GM12872 (cell line): ENCODE measurements at regions not wholly inside any gene's neighbourhood (a gene's known extent, or its start where the extent isn't known, plus 50 kb on each side); places are given as distances from the start of the nearest gene placed in this dataset.
A peak's percentile ranks its signal among the peaks of the same experiment; 100 is the strongest.

Experiments used
- TF ChIP-seq, protein P1 (sequence below): IDR thresholded peaks from 3 replicates; pipeline ENCODE4 v1.5.1; 2011; ENCODE audit warnings: low read depth, mild to moderate bottlenecking, low read length, moderate library complexity; ENCODE audit not compliant: insufficient read depth

DNA sequence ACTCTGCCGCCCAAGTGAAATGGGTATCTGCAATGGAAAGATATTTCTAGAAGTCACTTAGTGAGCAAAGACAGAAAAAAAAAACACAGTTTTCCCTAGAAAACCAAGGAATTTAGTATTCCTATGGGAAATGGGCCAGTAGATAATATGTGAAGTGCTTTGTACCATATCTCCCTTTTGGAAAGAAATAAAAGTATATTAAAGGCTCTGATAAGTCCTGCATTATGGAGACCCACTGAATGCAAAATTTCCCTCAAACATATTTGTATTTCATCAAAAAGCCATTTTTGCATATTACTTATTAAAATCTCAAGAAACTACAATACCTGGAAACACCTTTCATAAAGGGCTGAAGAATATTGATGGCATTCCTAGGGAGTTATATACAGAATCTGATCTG, 51.6 kb upstream of the DYNLRB2 start:
- TF ChIP-seq, protein P1, sequence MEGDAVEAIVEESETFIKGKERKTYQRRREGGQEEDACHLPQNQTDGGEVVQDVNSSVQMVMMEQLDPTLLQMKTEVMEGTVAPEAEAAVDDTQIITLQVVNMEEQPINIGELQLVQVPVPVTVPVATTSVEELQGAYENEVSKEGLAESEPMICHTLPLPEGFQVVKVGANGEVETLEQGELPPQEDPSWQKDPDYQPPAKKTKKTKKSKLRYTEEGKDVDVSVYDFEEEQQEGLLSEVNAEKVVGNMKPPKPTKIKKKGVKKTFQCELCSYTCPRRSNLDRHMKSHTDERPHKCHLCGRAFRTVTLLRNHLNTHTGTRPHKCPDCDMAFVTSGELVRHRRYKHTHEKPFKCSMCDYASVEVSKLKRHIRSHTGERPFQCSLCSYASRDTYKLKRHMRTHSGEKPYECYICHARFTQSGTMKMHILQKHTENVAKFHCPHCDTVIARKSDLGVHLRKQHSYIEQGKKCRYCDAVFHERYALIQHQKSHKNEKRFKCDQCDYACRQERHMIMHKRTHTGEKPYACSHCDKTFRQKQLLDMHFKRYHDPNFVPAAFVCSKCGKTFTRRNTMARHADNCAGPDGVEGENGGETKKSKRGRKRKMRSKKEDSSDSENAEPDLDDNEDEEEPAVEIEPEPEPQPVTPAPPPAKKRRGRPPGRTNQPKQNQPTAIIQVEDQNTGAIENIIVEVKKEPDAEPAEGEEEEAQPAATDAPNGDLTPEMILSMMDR: no peak

DNA sequence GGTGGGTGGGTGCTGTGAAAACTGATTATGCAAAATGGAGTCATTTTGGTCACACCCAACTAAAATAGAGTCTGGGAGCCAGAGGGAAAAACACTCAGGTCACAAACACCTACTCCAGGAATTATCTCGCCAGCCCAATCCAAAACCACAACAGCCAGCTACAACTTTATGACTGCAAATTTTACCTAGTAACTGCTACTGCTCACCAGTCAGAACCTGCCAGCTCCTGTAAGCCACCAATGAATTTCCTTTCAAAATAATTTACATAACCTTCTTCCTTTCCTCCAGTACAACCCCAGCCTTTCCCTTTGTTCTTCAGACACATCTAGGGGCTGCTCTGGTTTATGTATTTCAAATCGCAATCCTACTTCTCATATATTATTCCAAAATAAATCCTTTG, 52.6 kb upstream of the DYNLRB2 start:
- TF ChIP-seq, protein P1: no peak

DNA sequence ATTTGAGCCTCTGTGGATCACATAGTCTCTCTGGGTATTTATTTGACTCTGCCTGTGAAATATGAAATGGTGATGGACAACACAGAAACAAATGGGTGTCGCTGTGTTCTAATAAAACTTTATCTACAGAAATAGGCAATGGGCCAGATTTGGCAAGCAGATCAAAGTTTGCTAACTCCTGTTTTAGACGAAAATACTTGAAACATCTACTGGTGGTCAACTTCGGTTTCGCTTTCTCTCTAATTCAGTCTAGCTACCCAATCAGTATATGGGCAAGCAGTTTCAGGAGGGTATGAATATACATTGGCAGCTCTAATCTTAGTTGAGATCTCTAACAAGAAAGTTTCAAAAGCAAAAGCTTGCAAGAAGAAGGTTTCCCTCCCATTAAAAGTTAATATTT, 60.1 kb upstream of the DYNLRB2 start:
- TF ChIP-seq, protein P1: no peak

DNA sequence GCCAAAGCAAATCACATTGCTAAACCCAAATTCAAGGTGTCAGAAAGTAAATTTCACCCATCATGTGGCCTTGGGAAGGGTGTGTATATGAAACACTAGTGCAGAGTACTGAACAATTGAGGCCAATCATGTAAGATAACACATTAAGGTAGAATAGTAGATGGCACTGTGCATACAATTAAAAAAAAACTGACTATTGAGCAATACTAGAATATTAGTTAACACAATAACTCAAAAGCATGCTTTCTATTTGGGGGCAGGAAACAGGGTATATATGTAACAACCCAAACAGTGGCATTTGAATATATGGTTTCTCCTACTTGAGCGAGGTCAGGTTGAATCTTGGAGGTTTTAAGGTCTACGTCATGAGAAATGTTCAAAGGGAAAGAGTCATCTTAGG, 63.0 kb upstream of the DYNLRB2 start:
- TF ChIP-seq, protein P1: no peak

DNA sequence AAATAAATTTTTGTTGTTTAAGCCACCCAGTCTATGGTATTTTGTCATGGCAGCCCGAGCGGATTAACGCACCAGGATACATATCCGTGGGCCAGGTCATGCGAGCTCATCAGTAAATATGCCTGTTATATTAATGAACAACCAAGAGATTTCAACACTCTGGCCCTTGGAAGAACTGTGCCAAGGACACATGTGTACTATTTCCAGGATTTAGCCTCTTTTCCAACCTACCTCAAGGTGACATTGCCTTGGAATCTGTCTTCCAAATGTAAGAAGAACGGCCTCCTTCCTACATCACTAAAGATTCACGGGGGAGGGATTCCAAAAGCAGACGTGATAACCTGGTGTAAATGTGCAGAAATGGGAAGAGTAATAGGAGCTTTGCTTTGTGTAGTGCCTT, 72.8 kb upstream of the DYNLRB2 start:
- TF ChIP-seq, protein P1: no peak

DNA sequence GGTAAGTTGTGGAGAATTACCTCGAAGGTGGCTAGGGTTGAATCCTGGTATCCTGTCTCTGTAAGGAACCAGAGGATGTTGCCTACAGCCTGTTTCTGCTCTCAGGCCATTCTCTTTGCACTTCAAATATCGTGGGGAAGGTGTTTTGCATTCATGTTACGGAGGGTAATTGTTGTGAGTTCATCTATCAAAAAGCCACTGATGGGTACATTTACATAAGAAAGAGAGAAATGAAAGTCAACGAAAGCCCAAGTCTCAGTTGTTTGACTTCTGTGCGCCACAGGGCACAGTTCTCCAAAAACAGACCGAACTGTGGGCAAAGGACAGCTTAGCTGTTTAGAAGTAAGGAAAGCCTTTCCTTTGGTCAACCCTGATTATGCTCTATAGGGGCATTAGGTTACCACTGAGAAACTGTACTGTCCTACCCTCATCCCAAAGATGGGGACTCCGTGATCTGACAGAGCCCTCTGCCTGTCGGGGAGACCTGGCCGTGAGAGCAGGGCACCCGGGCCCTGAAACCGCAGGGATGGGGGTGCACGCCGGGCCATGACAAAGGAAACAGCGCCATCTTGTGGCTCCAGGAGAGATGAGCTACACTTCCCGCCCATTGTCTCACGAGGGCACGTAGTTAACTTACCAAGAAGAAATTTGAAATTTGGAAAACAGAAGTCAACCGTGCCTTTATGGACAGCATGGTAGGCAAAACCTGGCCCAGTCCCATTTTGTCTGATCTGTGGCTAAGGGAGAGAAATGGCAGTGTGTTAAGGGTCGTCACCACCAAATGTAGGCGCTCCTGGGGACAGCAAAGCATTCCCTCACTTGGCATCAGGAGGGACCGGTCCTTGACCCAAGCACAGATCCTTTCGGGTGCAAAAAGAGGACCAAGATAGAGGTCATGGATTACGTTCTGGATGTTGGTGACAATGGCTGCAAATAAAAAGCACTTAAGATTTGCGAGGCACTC, 74.5 kb upstream of the DYNLRB2 start:
- TF ChIP-seq, protein P1: peak; percentile 86

DNA sequence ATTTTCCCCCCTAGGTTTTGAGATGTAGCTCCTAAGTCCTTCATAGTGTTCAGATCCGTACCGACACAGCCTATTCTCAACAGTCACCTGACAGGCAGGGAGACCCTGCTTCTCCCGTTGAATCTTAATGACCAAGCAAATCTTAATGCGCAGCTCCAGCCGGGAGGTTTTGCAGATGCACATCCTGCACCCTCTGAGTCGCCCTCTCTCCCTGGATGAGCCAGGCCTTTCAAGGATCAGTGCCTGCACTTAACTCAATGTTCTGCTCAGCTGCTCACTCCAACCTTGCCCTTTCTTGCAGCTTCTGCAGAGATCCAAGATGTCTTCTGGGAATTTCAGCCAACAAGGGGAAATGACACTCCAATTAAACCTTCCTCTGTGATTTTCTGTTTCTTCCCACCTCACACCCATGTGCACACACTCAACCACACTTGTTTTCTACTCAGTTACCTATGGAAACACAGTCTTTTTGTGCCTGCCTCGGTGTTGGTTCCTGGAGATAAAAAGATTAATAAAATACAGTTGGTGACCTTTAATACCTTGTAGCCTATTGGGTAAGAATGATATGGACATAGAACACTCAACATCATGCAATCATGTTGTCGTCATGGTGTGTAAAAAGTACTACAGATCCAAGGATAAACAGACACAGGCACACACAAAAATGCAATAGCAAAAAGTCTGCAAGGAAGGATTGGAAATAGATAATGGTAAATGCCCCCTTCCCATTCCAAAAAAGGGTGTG, 76.9 kb upstream of the DYNLRB2 start:
- TF ChIP-seq, protein P1: no peak
